ENCODE measurements at regions not wholly inside any gene's neighbourhood (a gene's known extent, or its start where the extent isn't known, plus 50 kb on each side); places are given as distances from the start of the nearest gene placed in this dataset.

DNA sequence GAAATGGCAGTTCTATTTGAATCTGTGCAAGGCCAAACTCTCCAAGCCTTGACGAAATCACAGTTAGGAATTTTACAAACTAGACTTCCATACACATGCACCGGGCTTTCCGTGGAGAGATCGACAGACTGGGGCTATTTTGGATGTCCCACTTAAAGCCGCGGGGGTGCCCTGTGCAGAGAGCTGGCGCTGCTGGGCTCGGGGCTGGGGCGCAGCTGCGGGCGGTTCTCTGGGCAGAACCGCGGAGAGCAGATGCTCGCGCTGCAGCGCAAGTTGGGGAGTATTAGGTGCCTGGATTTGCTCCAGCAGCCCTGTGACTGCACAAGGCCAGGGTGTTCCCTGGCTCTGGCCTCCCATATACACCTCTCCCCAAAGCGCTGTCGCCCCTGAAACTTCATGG lies 67.2 kb downstream of the SPATA19 start:
- TF ChIP-seq POLR2A (IDR thresholded peaks at IDR 0.05) = no peak
- TF ChIP-seq, protein P1, sequence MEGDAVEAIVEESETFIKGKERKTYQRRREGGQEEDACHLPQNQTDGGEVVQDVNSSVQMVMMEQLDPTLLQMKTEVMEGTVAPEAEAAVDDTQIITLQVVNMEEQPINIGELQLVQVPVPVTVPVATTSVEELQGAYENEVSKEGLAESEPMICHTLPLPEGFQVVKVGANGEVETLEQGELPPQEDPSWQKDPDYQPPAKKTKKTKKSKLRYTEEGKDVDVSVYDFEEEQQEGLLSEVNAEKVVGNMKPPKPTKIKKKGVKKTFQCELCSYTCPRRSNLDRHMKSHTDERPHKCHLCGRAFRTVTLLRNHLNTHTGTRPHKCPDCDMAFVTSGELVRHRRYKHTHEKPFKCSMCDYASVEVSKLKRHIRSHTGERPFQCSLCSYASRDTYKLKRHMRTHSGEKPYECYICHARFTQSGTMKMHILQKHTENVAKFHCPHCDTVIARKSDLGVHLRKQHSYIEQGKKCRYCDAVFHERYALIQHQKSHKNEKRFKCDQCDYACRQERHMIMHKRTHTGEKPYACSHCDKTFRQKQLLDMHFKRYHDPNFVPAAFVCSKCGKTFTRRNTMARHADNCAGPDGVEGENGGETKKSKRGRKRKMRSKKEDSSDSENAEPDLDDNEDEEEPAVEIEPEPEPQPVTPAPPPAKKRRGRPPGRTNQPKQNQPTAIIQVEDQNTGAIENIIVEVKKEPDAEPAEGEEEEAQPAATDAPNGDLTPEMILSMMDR (IDR thresholded peaks at IDR 0.05) = no peak

Measured in right lobe of liver (tissue), 4 donors.